NCI-H2107 treated with DMSO at 0.1 percent for 48 hours (cell line): ENCODE measurements at regions not wholly inside any gene's neighbourhood (a gene's known extent, or its start where the extent isn't known, plus 50 kb on each side); places are given as distances from the start of the nearest gene placed in this dataset.
"Not testable (repeated sequence)": the region's sequence is repeated elsewhere in the genome, so short reads cannot be mapped to it uniquely, and the experiment has no call there.

Experiments used
- DNase-seq: peaks from one replicate; lab custom pipeline; 2025; ENCODE audit not compliant: unreplicated experiment; lab: John Stamatoyannopoulos, UW

- DNase-seq, result no peak
These were observed 1567.4 kb downstream of the EFNB2 start for GRCh38 chr13:104967836-104968630.

- no peak for DNase-seq
These were observed 1568.1 kb downstream of the EFNB2 start for GRCh38 chr13:104967376-104967775.

- DNase-seq, result no peak
These were observed 1573.1 kb downstream of the EFNB2 start for GRCh38 chr13:104962411-104962810.

GRCh38 chr13:104961246-104961645, 1574.2 kb downstream of the EFNB2 start:
- no peak for DNase-seq

- DNase-seq, result no peak
These were observed 1581.3 kb downstream of the EFNB2 start for GRCh38 chr13:104954210-104954609.

GRCh38 chr13:104953588-104953987, 1581.9 kb downstream of the EFNB2 start:
- no peak for DNase-seq

- no peak for DNase-seq
These were observed 1585.4 kb downstream of the EFNB2 start for GRCh38 chr13:104949840-104950740.

- no peak for DNase-seq
These were observed 1591.3 kb downstream of the EFNB2 start for GRCh38 chr13:104944176-104944575.

GRCh38 chr13:104943331-104943730, 1592.1 kb downstream of the EFNB2 start:
- DNase-seq, result no peak

- DNase-seq, result no peak
These were observed 1597.6 kb downstream of the EFNB2 start for GRCh38 chr13:104937881-104938280.

GRCh38 chr13:104936304-104936703, 1599.2 kb downstream of the EFNB2 start:
- DNase-seq, result no peak

GRCh38 chr13:104920513-104920912, 1614.9 kb downstream of the EFNB2 start:
- DNase-seq, result not testable (repeated sequence)

GRCh38 chr13:104920091-104920490, 1615.4 kb downstream of the EFNB2 start:
- no peak for DNase-seq

- DNase-seq, result no peak
These were observed 1635.2 kb downstream of the EFNB2 start for GRCh38 chr13:104900191-104900817.

- no peak for DNase-seq
These were observed 1637.0 kb downstream of the EFNB2 start for GRCh38 chr13:104898484-104898883.

GRCh38 chr13:104895521-104895920, 1639.9 kb downstream of the EFNB2 start:
- no peak for DNase-seq

GRCh38 chr13:104875038-104875754, 1660.3 kb downstream of the EFNB2 start:
- no peak for DNase-seq

- no peak for DNase-seq
These were observed 1663.3 kb downstream of the EFNB2 start for GRCh38 chr13:104872153-104872552.

GRCh38 chr13:104871456-104871855, 1664.0 kb downstream of the EFNB2 start:
- no peak for DNase-seq

GRCh38 chr13:104869501-104869900, 1666.0 kb downstream of the EFNB2 start:
- no peak for DNase-seq

- no peak for DNase-seq
These were observed 1666.7 kb downstream of the EFNB2 start for GRCh38 chr13:104868806-104869205.
